Loucy (cell line): ENCODE measurements at regions not wholly inside any gene's neighbourhood (a gene's known extent, or its start where the extent isn't known, plus 50 kb on each side); places are given as distances from the start of the nearest gene placed in this dataset.
A peak's percentile ranks its signal among the peaks of the same experiment; 100 is the strongest.

ENCODE experiments used
- H2AFZ ChIP-seq: fragments of 200-600 bp; sonication (generic); 2 replicates; pipeline ENCODE4 v1.6.0; 2016; ENCODE audit warnings: antibody characterized with exemption, mild to moderate bottlenecking, low read length, moderate library complexity
- H3F3A ChIP-seq: fragments of 200-600 bp; 2 replicates; pipeline ENCODE4 v1.6.0; 2016; ENCODE audit warnings: antibody characterized with exemption, low read depth, mild to moderate bottlenecking
- H3K27me3 ChIP-seq: fragments of 200-600 bp; sonication (generic); 2 replicates; pipeline ENCODE4 v1.6.1; 2014; ENCODE audit warnings: low read length, mild to moderate bottlenecking; ENCODE audit not compliant: insufficient read depth, poor library complexity, severe bottlenecking
- H3K36me3 ChIP-seq: fragments of 200-600 bp; sonication (generic); 2 replicates; pipeline ENCODE4 v1.6.1; 2016; ENCODE audit warnings: low read length; ENCODE audit not compliant: insufficient read depth
- H3K4me1 ChIP-seq: fragments of 200-600 bp; sonication (generic); 2 replicates; pipeline ENCODE4 v1.5.1; 2014; ENCODE audit warnings: low read length, mild to moderate bottlenecking; ENCODE audit not compliant: insufficient read depth, poor library complexity, severe bottlenecking
- H3K4me2 ChIP-seq: fragments of 200-600 bp; sonication (generic); 2 replicates; pipeline ENCODE4 v1.6.0; 2014; ENCODE audit warnings: antibody characterized with exemption, low read length, low read depth, mild to moderate bottlenecking; ENCODE audit not compliant: poor library complexity, severe bottlenecking
- H3K4me3 ChIP-seq: fragments of 200-600 bp; sonication (generic); 2 replicates; pipeline ENCODE4 v1.5.1; 2014; ENCODE audit warnings: low read length, mild to moderate bottlenecking, mixed read lengths; ENCODE audit not compliant: poor library complexity, severe bottlenecking
- H3K79me2 ChIP-seq: fragments of 200-600 bp; sonication (generic); 2 replicates; pipeline ENCODE4 v1.6.1; 2014; ENCODE audit warnings: low read length; ENCODE audit not compliant: insufficient read depth
- H3K9ac ChIP-seq: fragments of 200-600 bp; sonication (generic); 2 replicates; pipeline ENCODE4 v1.6.0; 2014; ENCODE audit warnings: mild to moderate bottlenecking, low read depth, low read length, moderate library complexity; ENCODE audit not compliant: poor library complexity, severe bottlenecking
- H3K9me2 ChIP-seq: fragments of 200-600 bp; sonication (generic); replicated peaks from 2 replicates; pipeline ENCODE4 v1.6.1; 2016; ENCODE audit warnings: low read depth, low read length, mixed read lengths
- H3K9me3 ChIP-seq: fragments of 200-600 bp; sonication (generic); 2 replicates; pipeline ENCODE4 v1.6.1; 2014; ENCODE audit warnings: mild to moderate bottlenecking, antibody characterized with exemption, low read length, low read depth; ENCODE audit not compliant: insufficient read depth
- H4K20me1 ChIP-seq: fragments of 200-600 bp; sonication (generic); 2 replicates; pipeline ENCODE4 v1.6.0; 2014; ENCODE audit warnings: antibody characterized with exemption, low read length, mild to moderate bottlenecking; ENCODE audit not compliant: insufficient read depth, poor library complexity, severe bottlenecking
- EZH2phosphoT487 ChIP-seq: fragments of 200-600 bp; IDR thresholded peaks from 2 replicates; pipeline ENCODE4 v1.6.1; 2018; ENCODE audit warnings: antibody characterized with exemption, mild to moderate bottlenecking, moderate library complexity, borderline replicate concordance
- TF ChIP-seq, protein P1 (sequence below): fragments of 200-600 bp; sonication (generic); conservative IDR thresholded peaks from 2 replicates; pipeline ENCODE4 v1.5.1; 2014; ENCODE audit warnings: mild to moderate bottlenecking, antibody characterized with exemption, low read length

- H2AFZ ChIP-seq = no peak overlapping the region
- no peaks in the 10 kb centered on the region for H3K9me2 ChIP-seq
- no peak overlapping the region for H3K9ac ChIP-seq
- no peaks in the 10 kb centered on the region for H3K27me3 ChIP-seq
- peaks cover 47% of the 10 kb centered on the region for H3K4me1 ChIP-seq
- no peaks in the 10 kb centered on the region for H3F3A ChIP-seq
- no peaks in the 10 kb centered on the region for H3K9me3 ChIP-seq
- no peak for TF ChIP-seq EZH2phosphoT487
- TF ChIP-seq, protein P1, sequence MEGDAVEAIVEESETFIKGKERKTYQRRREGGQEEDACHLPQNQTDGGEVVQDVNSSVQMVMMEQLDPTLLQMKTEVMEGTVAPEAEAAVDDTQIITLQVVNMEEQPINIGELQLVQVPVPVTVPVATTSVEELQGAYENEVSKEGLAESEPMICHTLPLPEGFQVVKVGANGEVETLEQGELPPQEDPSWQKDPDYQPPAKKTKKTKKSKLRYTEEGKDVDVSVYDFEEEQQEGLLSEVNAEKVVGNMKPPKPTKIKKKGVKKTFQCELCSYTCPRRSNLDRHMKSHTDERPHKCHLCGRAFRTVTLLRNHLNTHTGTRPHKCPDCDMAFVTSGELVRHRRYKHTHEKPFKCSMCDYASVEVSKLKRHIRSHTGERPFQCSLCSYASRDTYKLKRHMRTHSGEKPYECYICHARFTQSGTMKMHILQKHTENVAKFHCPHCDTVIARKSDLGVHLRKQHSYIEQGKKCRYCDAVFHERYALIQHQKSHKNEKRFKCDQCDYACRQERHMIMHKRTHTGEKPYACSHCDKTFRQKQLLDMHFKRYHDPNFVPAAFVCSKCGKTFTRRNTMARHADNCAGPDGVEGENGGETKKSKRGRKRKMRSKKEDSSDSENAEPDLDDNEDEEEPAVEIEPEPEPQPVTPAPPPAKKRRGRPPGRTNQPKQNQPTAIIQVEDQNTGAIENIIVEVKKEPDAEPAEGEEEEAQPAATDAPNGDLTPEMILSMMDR = no peak
- no peaks in the 10 kb centered on the region for H3K79me2 ChIP-seq
- no peak overlapping the region for H3K4me2 ChIP-seq
- H3K4me3 ChIP-seq = no peak overlapping the region
- H3K36me3 ChIP-seq = no peaks in the 10 kb centered on the region
- H4K20me1 ChIP-seq = no peaks in the 10 kb centered on the region
These were observed 88.9 kb upstream of the SLC38A2 start for GRCh38 chr12:46461459-46461858.

DNA sequence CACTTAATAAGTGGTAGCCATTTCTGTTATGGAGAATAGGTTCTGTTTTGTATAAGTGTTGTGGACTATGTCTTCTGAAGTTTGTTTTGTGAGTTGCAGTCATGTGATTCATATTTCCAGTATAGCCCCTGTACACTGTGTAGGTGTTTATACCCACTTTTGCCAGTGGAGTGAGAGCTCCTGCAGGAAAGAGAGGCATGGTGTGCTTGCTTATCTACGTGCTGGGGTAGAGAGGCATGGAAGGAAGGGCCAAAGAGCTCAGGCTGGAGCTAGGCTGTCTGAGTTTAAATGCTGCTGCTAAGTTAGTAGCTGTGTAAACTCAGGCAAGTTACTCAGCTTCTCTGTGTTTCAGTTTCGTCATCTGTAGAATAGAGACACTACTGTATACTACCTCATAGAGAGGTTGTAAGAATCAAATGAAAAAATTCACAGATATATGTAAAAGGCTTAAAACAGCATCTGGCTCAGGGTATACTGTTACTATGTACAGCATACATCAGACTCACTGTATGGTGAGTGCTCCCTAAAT lies 88.2 kb upstream of the SLC38A2 start:
- H3F3A ChIP-seq = no peaks in the 10 kb centered on the region
- no peak overlapping the region for H3K4me3 ChIP-seq

DNA sequence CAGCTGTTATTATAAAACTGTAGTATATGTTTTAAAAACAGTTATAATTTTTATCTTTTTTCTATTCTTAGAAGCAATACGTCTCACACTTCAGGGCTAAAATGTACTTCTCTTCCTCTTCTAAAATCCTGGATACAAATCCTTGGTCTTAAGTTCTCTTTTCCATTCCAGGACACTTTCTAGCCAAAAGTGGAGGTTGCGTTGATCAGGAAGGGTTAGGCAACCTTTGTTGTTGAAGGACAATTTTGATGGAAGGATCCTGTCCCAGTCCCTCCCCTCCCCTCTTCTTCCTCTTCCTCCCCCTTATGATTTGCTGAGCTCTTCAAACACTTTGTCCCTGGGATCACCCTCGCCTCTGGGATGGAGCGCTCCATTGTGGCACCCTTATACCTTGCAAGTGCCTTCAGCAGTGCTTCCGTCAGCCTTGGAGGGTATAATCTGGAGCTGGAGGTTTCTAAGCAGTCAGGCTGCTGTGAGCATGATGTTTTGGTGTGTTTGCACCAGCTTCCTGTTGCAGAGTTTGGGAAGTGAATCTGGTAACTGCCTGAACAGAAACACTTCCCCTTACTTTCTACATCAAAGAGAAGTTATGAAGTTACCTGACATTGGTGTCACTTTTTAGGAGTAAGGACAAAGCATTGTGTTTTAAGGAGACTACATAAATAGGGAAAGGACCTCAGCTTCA lies 87.4 kb upstream of the SLC38A2 start:
- Histone ChIP-seq H3K9ac (peak overlapping the region; percentile 45), H4K20me1 (no peaks in the 10 kb centered on the region), H3K9me2 (no peaks in the 10 kb centered on the region), H3K9me3 (no peaks in the 10 kb centered on the region), H2AFZ (peak overlapping the region; percentile 85), H3K79me2 (no peaks in the 10 kb centered on the region), H3F3A (no peaks in the 10 kb centered on the region), H3K36me3 (no peaks in the 10 kb centered on the region), H3K4me2 (peak overlapping the region; percentile 68), H3K4me1 (peaks cover 61% of the 10 kb centered on the region), H3K4me3 (peak overlapping the region; percentile 33), H3K27me3 (no peaks in the 10 kb centered on the region)
- TF ChIP-seq, protein P1 = no peak
- no peak for TF ChIP-seq EZH2phosphoT487

More for the DNA sequence above, 88.2 kb upstream of the SLC38A2 start:
- no peaks in the 10 kb centered on the region for H3K9me3 ChIP-seq
- no peaks in the 10 kb centered on the region for H3K36me3 ChIP-seq
- peak overlapping the region; percentile 68 for H3K4me2 ChIP-seq
- no peaks in the 10 kb centered on the region for H4K20me1 ChIP-seq
- H2AFZ ChIP-seq = peak overlapping the region; percentile 85
- H3K9me2 ChIP-seq = no peaks in the 10 kb centered on the region
- no peak for TF ChIP-seq EZH2phosphoT487
- TF ChIP-seq, protein P1 = no peak
- H3K79me2 ChIP-seq = no peaks in the 10 kb centered on the region
- H3K27me3 ChIP-seq = no peaks in the 10 kb centered on the region
- peaks cover 54% of the 10 kb centered on the region for H3K4me1 ChIP-seq
- peak overlapping the region; percentile 45 for H3K9ac ChIP-seq
